Choroid plexus epithelial cell (primary cell): ENCODE measurements at regions not wholly inside any gene's neighbourhood (a gene's known extent, or its start where the extent isn't known, plus 50 kb on each side); places are given as distances from the start of the nearest gene placed in this dataset.
A peak's percentile ranks its signal among the peaks of the same experiment; 100 is the strongest.

Experiments
- DNase-seq: peaks from one replicate; pipeline ENCODE4 v3.0.0-alpha.2; 2010; ENCODE audit warnings: low read depth
- H3K4me3 ChIP-seq: 2 replicates; pipeline ENCODE4 v1.5.1; 2011; ENCODE audit warnings: low read depth, mild to moderate bottlenecking, control low read depth, low read length, moderate library complexity
- CTCF ChIP-seq: conservative IDR thresholded peaks from 2 replicates; pipeline ENCODE4 v1.5.1; 2011; ENCODE audit warnings: low read depth, mild to moderate bottlenecking, control low read depth, inconsistent platforms, low read length, moderate library complexity

DNA sequence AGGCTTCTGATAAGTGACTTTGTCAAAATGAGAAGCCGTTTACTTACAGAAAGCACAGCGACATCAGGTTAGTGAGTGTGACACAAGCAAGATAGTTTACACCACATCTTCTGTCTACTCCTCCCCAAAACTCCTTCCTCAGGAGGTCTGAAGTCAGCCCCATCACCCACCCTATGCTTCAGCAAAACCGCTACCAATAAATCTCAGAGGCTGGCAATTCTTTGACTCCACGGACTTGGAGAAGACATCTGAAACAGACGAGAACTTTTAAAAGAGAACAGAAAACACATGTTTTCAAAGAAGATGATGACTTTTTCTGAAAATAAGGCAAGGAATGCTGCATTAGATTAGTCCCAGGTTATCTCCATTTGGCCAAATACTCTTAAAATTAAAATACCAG lies 261.1 kb downstream of the TBC1D4 start:
- H3K4me3 ChIP-seq, result no peak overlapping the region
- DNase-seq, result no peak
- no peak for TF ChIP-seq CTCF

DNA sequence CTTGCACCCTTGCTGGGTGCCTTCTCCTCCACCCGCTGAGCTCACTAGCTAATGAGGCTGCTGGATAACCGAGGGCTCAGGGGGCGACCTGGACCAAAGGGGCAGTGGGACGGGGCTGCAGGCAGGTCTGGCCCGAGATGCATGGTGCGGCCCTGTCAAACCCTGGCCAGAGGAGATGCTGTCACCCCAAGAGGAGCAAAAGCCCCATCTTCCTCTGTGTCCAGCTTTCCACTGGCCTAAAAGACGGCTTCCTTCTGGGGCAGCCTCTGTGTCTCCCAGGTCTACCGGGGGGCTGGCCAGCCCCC lies 261.8 kb downstream of the TBC1D4 start:
- TF ChIP-seq CTCF, result no peak
- no peak for DNase-seq
- no peak overlapping the region for H3K4me3 ChIP-seq

DNA sequence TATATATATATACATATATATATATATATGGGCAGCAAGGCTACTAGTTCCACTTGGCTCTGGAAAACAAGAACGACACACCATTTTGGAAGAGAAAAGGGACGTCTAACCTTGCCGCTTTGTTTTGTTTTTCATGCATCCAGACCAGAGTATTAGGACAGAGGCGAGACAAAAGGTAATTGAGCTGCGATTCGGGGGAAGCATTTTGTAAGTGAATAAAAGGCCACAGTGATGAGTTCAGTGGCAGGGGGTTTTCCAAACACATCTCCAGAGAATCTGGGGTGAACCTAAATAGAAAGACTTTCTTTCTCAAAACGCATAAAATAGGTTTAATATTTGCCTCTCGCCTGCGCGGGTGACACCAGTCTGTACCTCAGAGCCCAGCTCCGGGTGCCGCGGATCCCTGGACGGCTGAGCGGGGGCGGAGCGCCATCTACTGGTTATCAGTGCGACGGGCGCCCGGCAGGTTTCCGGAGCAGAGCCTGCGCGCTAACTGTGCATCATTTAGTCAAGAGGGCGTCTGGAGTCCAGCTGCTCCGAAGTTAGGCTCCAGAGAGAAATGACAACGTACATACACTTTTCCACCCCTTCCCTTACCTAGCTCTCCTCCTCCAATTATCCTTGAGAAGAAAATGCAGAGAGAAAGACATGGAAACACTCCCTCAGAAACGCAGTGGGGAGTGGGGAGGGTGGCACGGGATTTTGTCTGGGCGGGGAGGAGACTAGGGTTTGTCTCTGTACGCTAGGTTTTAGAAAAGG lies 262.3 kb downstream of the TBC1D4 start:
- peak overlapping the region; percentile 51 for H3K4me3 ChIP-seq
- DNase-seq, result peak; percentile 85
- TF ChIP-seq CTCF, result peak; percentile 96

GRCh38 chr13:75217949-75218348 lies 264.0 kb downstream of the TBC1D4 start:
- TF ChIP-seq CTCF, result peak; percentile 14
- peak; percentile 69 for DNase-seq
- H3K4me3 ChIP-seq, result no peak overlapping the region

DNA sequence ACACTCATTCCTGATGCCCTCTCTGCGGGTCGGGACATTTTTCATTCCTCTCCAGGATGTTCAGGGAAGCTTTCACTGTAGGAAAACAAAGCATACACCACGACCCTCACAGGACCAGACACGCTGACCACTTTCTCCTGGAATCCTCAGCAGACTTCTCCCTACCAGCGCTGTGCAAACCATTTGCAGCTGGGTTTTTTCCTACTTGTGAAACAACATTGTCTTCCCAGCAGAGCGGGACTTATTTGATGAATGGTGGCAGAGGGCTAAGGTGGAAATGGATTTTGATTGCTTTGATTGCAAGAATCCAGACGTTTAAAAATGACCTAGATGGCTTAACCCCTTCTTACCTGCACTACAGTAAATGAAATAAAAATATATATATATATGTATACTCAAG lies 265.9 kb downstream of the TBC1D4 start:
- peak; percentile 37 for DNase-seq
- H3K4me3 ChIP-seq, result no peak overlapping the region
- no peak for TF ChIP-seq CTCF

DNA sequence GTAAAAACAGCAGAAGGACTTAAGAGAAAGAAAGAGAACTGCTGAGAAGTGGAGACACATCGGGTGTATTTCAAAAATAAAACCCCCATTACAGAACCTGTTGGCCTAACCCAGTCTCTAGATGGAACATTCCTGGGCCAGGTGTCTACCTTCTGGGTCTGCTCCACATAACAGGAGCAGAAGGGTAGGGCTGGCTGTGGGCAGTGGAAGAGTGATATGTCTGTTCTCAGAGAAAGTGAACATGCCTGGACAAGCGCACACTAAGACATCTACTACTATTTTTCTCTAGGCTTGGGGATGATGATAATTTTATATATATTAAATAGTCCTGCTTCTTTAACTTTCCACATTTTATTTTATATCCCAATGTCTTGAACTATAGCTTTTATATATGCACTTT lies 267.1 kb downstream of the TBC1D4 start:
- H3K4me3 ChIP-seq, result no peak overlapping the region
- no peak for DNase-seq
- TF ChIP-seq CTCF, result no peak

DNA sequence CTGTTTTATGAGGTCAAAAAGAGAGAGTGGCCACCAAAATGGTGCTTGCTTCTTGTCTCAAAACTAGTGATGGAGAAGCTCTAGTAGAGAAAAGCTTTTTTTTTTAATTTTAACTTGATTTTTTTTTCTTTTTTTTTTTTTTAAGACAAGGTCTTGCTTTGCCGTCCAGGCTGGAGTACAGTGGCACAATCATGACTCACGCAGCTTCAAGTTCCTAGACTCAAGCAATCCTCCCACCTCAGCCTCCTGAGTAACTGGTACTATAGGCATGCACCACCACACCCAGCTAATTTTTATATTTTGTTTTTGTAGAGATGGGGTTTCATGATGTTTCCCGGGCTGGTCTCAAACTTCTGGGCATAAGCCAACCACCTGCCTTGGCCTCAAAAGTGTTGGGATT lies 279.0 kb downstream of the TBC1D4 start:
- H3K4me3 ChIP-seq, result no peak overlapping the region
- no peak for TF ChIP-seq CTCF
- DNase-seq, result no peak
